Peyer's patch (tissue), 4 donors: ENCODE measurements at regions not wholly inside any gene's neighbourhood (a gene's known extent, or its start where the extent isn't known, plus 50 kb on each side); places are given as distances from the start of the nearest gene placed in this dataset.

Experiments used
- DNase-seq, 3 donors: peaks; one replicate each; pipeline ENCODE4 v3.0.0-alpha.2; 2017 to 2019
- H3K27ac ChIP-seq, 4 donors: fragments of 200-600 bp; sonication (generic); one replicate each; pipeline ENCODE4 v1.5.1; 2016 to 2019
- H3K27me3 ChIP-seq, 2 donors: fragments of 200-600 bp; sonication (generic); one replicate each; pipeline ENCODE4 v1.5.1; 2019
- H3K36me3 ChIP-seq, 3 donors: fragments of 200-600 bp; sonication (generic); one replicate each; pipeline ENCODE4 v1.5.1; 2016 to 2019
- H3K4me1 ChIP-seq, 4 donors: fragments of 200-600 bp; sonication (generic); one replicate each; pipeline ENCODE4 v1.5.1; 2016 to 2019
- H3K4me3 ChIP-seq, 4 donors: fragments of 200-600 bp; sonication (generic); 1 replicate in 3 of 4; 2 replicates in 1 of 4; pipeline ENCODE4 v1.5.1; 2016 to 2019; ENCODE audit warnings: mild to moderate bottlenecking in 1 of 4
- H3K9me3 ChIP-seq, 4 donors: fragments of 200-600 bp; sonication (generic); one replicate each; pipeline ENCODE4 v1.5.1; 2016 to 2019; ENCODE audit warnings: mild to moderate bottlenecking in 1 of 4
- CTCF ChIP-seq, 6 experiments: fragments of 450-650 bp in 4 of 6; fragments of 200-600 bp in 2 of 6; sonication (generic) in 1 of 6; IDR thresholded peaks; one replicate each; pipeline ENCODE4 v1.5.1; 2017 to 2019; ENCODE audit warnings: antibody characterized with exemption in 6 of 6, mild to moderate bottlenecking in 3 of 6, moderate library complexity in 1 of 6
- POLR2A ChIP-seq, 2 donors: fragments of 450-650 bp; IDR thresholded peaks; one replicate each; pipeline ENCODE4 v1.5.1; 2017; ENCODE audit warnings: antibody characterized with exemption in 2 of 2, mild to moderate bottlenecking in 2 of 2, moderate library complexity in 2 of 2

- H3K27me3 ChIP-seq, result no peaks in the 10 kb centered on the region
- no peak for TF ChIP-seq POLR2A (IDR thresholded peaks at IDR 0.05)
- peak in 5 of 6 experiments; percentile 1 to 60 (median 50) for TF ChIP-seq CTCF (IDR thresholded peaks at IDR 0.05)
- H3K4me1 ChIP-seq, result peaks cover 0 to 6% (median 0%) of the 10 kb centered on the region in 4 donors
- H3K4me3 ChIP-seq, result no peak overlapping the region
- H3K36me3 ChIP-seq, result no peaks in the 10 kb centered on the region
- peak in 1 of 3 donors; percentile 47 for DNase-seq
- peaks cover 0 to 4% (median 0%) of the 10 kb centered on the region in 4 donors for H3K9me3 ChIP-seq
- H3K27ac ChIP-seq, result no peak overlapping the region
Measured at GRCh38 chr11:13183094-13183825, 94.3 kb upstream of the BMAL1 start.

GRCh38 chr11:13183826-13184196 is 93.8 kb upstream of the BMAL1 start:
- H3K4me3 ChIP-seq, result no peak overlapping the region
- peaks cover 0 to 6% (median 0%) of the 10 kb centered on the region in 4 donors for H3K4me1 ChIP-seq
- H3K36me3 ChIP-seq, result no peaks in the 10 kb centered on the region
- no peak overlapping the region for H3K27ac ChIP-seq
- no peaks in the 10 kb centered on the region for H3K27me3 ChIP-seq
- DNase-seq, result no peak
- TF ChIP-seq POLR2A (IDR thresholded peaks at IDR 0.05) (no peak), CTCF (IDR thresholded peaks at IDR 0.05) (no peak)
- H3K9me3 ChIP-seq, result peaks cover 0 to 10% (median 0%) of the 10 kb centered on the region in 4 donors

GRCh38 chr11:13184295-13184794 is 93.2 kb upstream of the BMAL1 start:
- Histone ChIP-seq H3K36me3 (no peaks in the 10 kb centered on the region), H3K27ac (no peak overlapping the region), H3K4me3 (no peak overlapping the region), H3K9me3 (peaks cover 0 to 10% (median 0%) of the 10 kb centered on the region in 4 donors), H3K27me3 (no peaks in the 10 kb centered on the region), H3K4me1 (peaks cover 0 to 6% (median 0%) of the 10 kb centered on the region in 4 donors)
- TF ChIP-seq CTCF (IDR thresholded peaks at IDR 0.05) (no peak), POLR2A (IDR thresholded peaks at IDR 0.05) (no peak)
- DNase-seq, result no peak

GRCh38 chr11:13188179-13188578 is 89.4 kb upstream of the BMAL1 start:
- TF ChIP-seq CTCF (IDR thresholded peaks at IDR 0.05) (no peak), POLR2A (IDR thresholded peaks at IDR 0.05) (no peak)

GRCh38 chr11:13189561-13190426 is 87.8 kb upstream of the BMAL1 start:
- Histone ChIP-seq H3K27ac (no peak overlapping the region), H3K4me1 (no peaks in the 10 kb centered on the region), H3K36me3 (no peaks in the 10 kb centered on the region), H3K27me3 (no peaks in the 10 kb centered on the region), H3K4me3 (no peak overlapping the region), H3K9me3 (peaks cover 0 to 10% (median 0%) of the 10 kb centered on the region in 4 donors)
- no peak for TF ChIP-seq POLR2A (IDR thresholded peaks at IDR 0.05)
- no peak for TF ChIP-seq CTCF (IDR thresholded peaks at IDR 0.05)
- no peak for DNase-seq

More at GRCh38 chr11:13188179-13188578, 89.4 kb upstream of the BMAL1 start:
- DNase-seq, result no peak
- H3K9me3 ChIP-seq, result peaks cover 0 to 10% (median 0%) of the 10 kb centered on the region in 4 donors
- H3K4me1 ChIP-seq, result peaks cover 0 to 4% (median 0%) of the 10 kb centered on the region in 4 donors
- no peak overlapping the region for H3K4me3 ChIP-seq
- no peak overlapping the region for H3K27ac ChIP-seq
- no peaks in the 10 kb centered on the region for H3K36me3 ChIP-seq
- no peaks in the 10 kb centered on the region for H3K27me3 ChIP-seq
